Colonic mucosa (tissue), 4 donors: ENCODE measurements at regions not wholly inside any gene's neighbourhood (a gene's known extent, or its start where the extent isn't known, plus 50 kb on each side); places are given as distances from the start of the nearest gene placed in this dataset.

ENCODE experiments used
- DNase-seq: peaks from one replicate; pipeline ENCODE4 v3.0.0-alpha.2; 2020
- H3K27ac ChIP-seq: fragments of 200-600 bp; one replicate; pipeline ENCODE4 v1.8.0; 2021
- H3K27me3 ChIP-seq: fragments of 200-600 bp; one replicate; pipeline ENCODE4 v1.8.0; 2021
- H3K36me3 ChIP-seq: fragments of 200-600 bp; one replicate; pipeline ENCODE4 v1.8.0; 2021
- H3K4me1 ChIP-seq: fragments of 200-600 bp; one replicate; pipeline ENCODE4 v1.8.0; 2021; ENCODE audit warnings: mild to moderate bottlenecking
- H3K4me3 ChIP-seq: fragments of 200-600 bp; one replicate; pipeline ENCODE4 v1.8.0; 2021
- H3K9ac ChIP-seq, 2 donors: one replicate each; pipeline ENCODE4 v1.7.0; 2013; ENCODE audit warnings: control low read depth in 2 of 2, low read depth in 2 of 2, low read length in 2 of 2
- H3K9me3 ChIP-seq: fragments of 200-600 bp; one replicate; pipeline ENCODE4 v1.8.0; 2021
- CTCF ChIP-seq: fragments of 200-600 bp; IDR thresholded peaks from one replicate; pipeline ENCODE4 v1.8.0; 2022; ENCODE audit warnings: antibody characterized with exemption, mild to moderate bottlenecking
- intact Hi-C: fragments of 100-400 bp; cut with DNase I; formaldehyde crosslinking; loops from one replicate; pipeline ENCODE4 v1.14.1; 2022
- donor health status: healthy.
- donor health status: DM: no; HTN: no; CAD: no.
- donor health status: DM: no; HTN: no; CAD: no.

GRCh38 chr11:70711095-70711910, 313.0 kb downstream of the CTTN start:
- Histone ChIP-seq H3K9ac (no peak overlapping the region), H3K9me3 (no peaks in the 10 kb centered on the region), H3K27ac (no peak overlapping the region), H3K36me3 (no peaks in the 10 kb centered on the region), H3K27me3 (no peaks in the 10 kb centered on the region), H3K4me3 (no peak overlapping the region), H3K4me1 (no peaks in the 10 kb centered on the region)
- no peak for TF ChIP-seq CTCF
- intact Hi-C loops, result no loop called here
- no peak for DNase-seq

- no peak overlapping the region for H3K27ac ChIP-seq
- DNase-seq, result no peak
- no peaks in the 10 kb centered on the region for H3K4me1 ChIP-seq
- intact Hi-C loops, result no loop called here
- H3K9ac ChIP-seq, result no peak overlapping the region
- TF ChIP-seq CTCF, result no peak
- H3K27me3 ChIP-seq, result no peaks in the 10 kb centered on the region
- H3K9me3 ChIP-seq, result no peaks in the 10 kb centered on the region
- H3K4me3 ChIP-seq, result no peak overlapping the region
- H3K36me3 ChIP-seq, result no peaks in the 10 kb centered on the region
Measured at GRCh38 chr11:70711911-70712185, 313.5 kb downstream of the CTTN start.

GRCh38 chr11:70712471-70712870, 314.1 kb downstream of the CTTN start:
- no peak overlapping the region for H3K27ac ChIP-seq

GRCh38 chr11:70713086-70713835, 314.9 kb downstream of the CTTN start:
- no peak for DNase-seq
- Histone ChIP-seq H3K36me3 (no peaks in the 10 kb centered on the region), H3K9ac (no peak overlapping the region), H3K27me3 (no peaks in the 10 kb centered on the region), H3K4me1 (no peaks in the 10 kb centered on the region), H3K9me3 (no peaks in the 10 kb centered on the region), H3K27ac (no peak overlapping the region), H3K4me3 (no peak overlapping the region)
- intact Hi-C loops, result no loop called here
- no peak for TF ChIP-seq CTCF

More at GRCh38 chr11:70712471-70712870, 314.1 kb downstream of the CTTN start:
- Histone ChIP-seq H3K36me3 (no peaks in the 10 kb centered on the region), H3K4me1 (no peaks in the 10 kb centered on the region), H3K9ac (no peak overlapping the region), H3K27me3 (no peaks in the 10 kb centered on the region), H3K4me3 (no peak overlapping the region), H3K9me3 (no peaks in the 10 kb centered on the region)
- intact Hi-C loops, result no loop called here
- DNase-seq, result peak; percentile 64
- no peak for TF ChIP-seq CTCF

- H3K4me1 ChIP-seq, result no peaks in the 10 kb centered on the region
- H3K36me3 ChIP-seq, result no peaks in the 10 kb centered on the region
- H3K4me3 ChIP-seq, result no peak overlapping the region
- H3K27ac ChIP-seq, result no peak overlapping the region
- H3K9ac ChIP-seq, result no peak overlapping the region
- H3K9me3 ChIP-seq, result no peaks in the 10 kb centered on the region
- no peak for DNase-seq
- intact Hi-C loops, result no loop called here
- no peak for TF ChIP-seq CTCF
- no peaks in the 10 kb centered on the region for H3K27me3 ChIP-seq
Measured at GRCh38 chr11:70713988-70714665, 315.8 kb downstream of the CTTN start.
